Heart left ventricle (tissue), 13 donors: ENCODE measurements at regions not wholly inside any gene's neighbourhood (a gene's known extent, or its start where the extent isn't known, plus 50 kb on each side); places are given as distances from the start of the nearest gene placed in this dataset.

ENCODE experiments used
- CTCF ChIP-seq, 12 donors: fragments of 200-600 bp; sonication (generic) in 4 of 12; IDR thresholded peaks; one replicate each; pipeline versions ENCODE4 v1.5.0 to v1.8.0; 2018 to 2022; ENCODE audit warnings: antibody characterized with exemption in 12 of 12, mild to moderate bottlenecking in 5 of 12
- POLR2A ChIP-seq, 2 donors: fragments of 450-650 bp; IDR thresholded peaks; one replicate each; pipeline ENCODE4 v1.6.1; 2017; ENCODE audit warnings: antibody characterized with exemption in 2 of 2, mild to moderate bottlenecking in 2 of 2, moderate library complexity in 2 of 2
- donor health status: ischemic (EF 13 %, LVEDD 7.1; RV severe dilation, severe dysfunction).
- donor health status: DM: no; HTN: yes; CAD: no.
- donor health status: DM: no; HTN: no; CAD: no.
- donor health status: ischemic (EF 25% LVEDD 6.9; RV normal size, moderate dysfunction).
- donor health status: ischemic (EF 25% LVEDD 5.7; RV mildly dilated, moderate dysfunction).
- donor health status: ischemic (EF 35%, LVEDD 5.7; RV mildly dilated, moderate dysfunction).
- donor health status: nonischemic (EF 11% LVEDD 7.7; RV severe dilation, severe dysfunction).
- donor health status: DM: yes; HTN: yes; CAD: no.
- donor health status: PGD.
- donor health status: ischemic (EF 29% LVEDD 5.4; RV normal size, mild dysfunction).
- donor health status: nonischemic (EF 23%, LVEDD 6.1; RV moderate dilation, normal function).

GRCh38 chr12:17062267-17063036 is 456.5 kb upstream of the LMO3 start:
- no peak for TF ChIP-seq POLR2A (IDR thresholded peaks at IDR 0.05)
- TF ChIP-seq CTCF (IDR thresholded peaks at IDR 0.05) = no peak
